ENCODE measurements at regions not wholly inside any gene's neighbourhood (a gene's known extent, or its start where the extent isn't known, plus 50 kb on each side); places are given as distances from the start of the nearest gene placed in this dataset.

GRCh38 chr18:30302181-30302580, 740.4 kb downstream of the DSC3 start:
- TF ChIP-seq CTCF (conservative IDR thresholded peaks at IDR 0.05; ENCODE audit: low read depth, low read length) = no peak
- TF ChIP-seq EZH2 (IDR thresholded peaks at IDR 0.05; ENCODE audit: borderline replicate concordance, low read depth, low read length, poor library complexity, severe bottlenecking) = no peak
- H3K4me3 ChIP-seq (ENCODE audit: low read depth, low read length, poor library complexity, severe bottlenecking) = no peak overlapping the region
- H3K36me3 ChIP-seq (ENCODE audit: insufficient read depth, low read length, poor library complexity, severe bottlenecking) = no peaks in the 10 kb centered on the region
- no peaks in the 10 kb centered on the region for H3K27me3 ChIP-seq (replicated peaks; ENCODE audit: insufficient read depth, low read depth, low read length, poor library complexity)
- intact Hi-C loops (cut with micrococcal nuclease; ENCODE audit: unreplicated experiment) = no loop called here
- H3K4me1 ChIP-seq (ENCODE audit: insufficient read depth, low read length, poor library complexity, severe bottlenecking) = no peaks in the 10 kb centered on the region
- H3K27ac ChIP-seq (ENCODE audit: low read depth, low read length, poor library complexity, severe bottlenecking) = no peak overlapping the region
- DNase-seq (ENCODE audit: low spot score) = no peak
- ChIA-PET POLR2A (ENCODE audit: low non-redundant PET) (no interaction called here), CTCF (no interaction called here)
- no peaks in the 10 kb centered on the region for H3K9me3 ChIP-seq (ENCODE audit: low read depth, low read length, poor library complexity, severe bottlenecking)
- BruUV-seq (replicated peaks) = no TSS peak

GRCh38 chr18:30298769-30299168, 743.8 kb downstream of the DSC3 start:
- no peaks in the 10 kb centered on the region for H3K27me3 ChIP-seq (replicated peaks; ENCODE audit: insufficient read depth, low read depth, low read length, poor library complexity)

GRCh38 chr18:30288662-30289414, 753.7 kb downstream of the DSC3 start:
- Histone ChIP-seq H3K4me1 (ENCODE audit: insufficient read depth, low read length, poor library complexity, severe bottlenecking) (no peaks in the 10 kb centered on the region), H3K9me3 (ENCODE audit: low read depth, low read length, poor library complexity, severe bottlenecking) (no peaks in the 10 kb centered on the region), H3K27ac (ENCODE audit: low read depth, low read length, poor library complexity, severe bottlenecking) (no peak overlapping the region), H3K27me3 (replicated peaks; ENCODE audit: insufficient read depth, low read depth, low read length, poor library complexity) (no peaks in the 10 kb centered on the region), H3K36me3 (ENCODE audit: insufficient read depth, low read length, poor library complexity, severe bottlenecking) (no peaks in the 10 kb centered on the region), H3K4me3 (ENCODE audit: low read depth, low read length, poor library complexity, severe bottlenecking) (no peak overlapping the region)
- no peak for DNase-seq (ENCODE audit: low spot score)
- no TSS peak for BruUV-seq (replicated peaks)
- intact Hi-C loops (cut with micrococcal nuclease; ENCODE audit: unreplicated experiment) = no loop called here
- POLR2A ChIA-PET (ENCODE audit: low non-redundant PET) = no interaction called here
- TF ChIP-seq EZH2 (IDR thresholded peaks at IDR 0.05; ENCODE audit: borderline replicate concordance, low read depth, low read length, poor library complexity, severe bottlenecking) = no peak
- TF ChIP-seq CTCF (conservative IDR thresholded peaks at IDR 0.05; ENCODE audit: low read depth, low read length) = no peak
- CTCF ChIA-PET = no interaction called here

More at GRCh38 chr18:30298769-30299168, 743.8 kb downstream of the DSC3 start:
- TF ChIP-seq CTCF (conservative IDR thresholded peaks at IDR 0.05; ENCODE audit: low read depth, low read length) (no peak), EZH2 (IDR thresholded peaks at IDR 0.05; ENCODE audit: borderline replicate concordance, low read depth, low read length, poor library complexity, severe bottlenecking) (no peak)
- ChIA-PET POLR2A (ENCODE audit: low non-redundant PET) (interaction anchor here (0.7 kb wide), 1 partner anchor 200 kb away, joined by 3 read pairs; no protein-coding TSS in a partner anchor), CTCF (no interaction called here)
- no peaks in the 10 kb centered on the region for H3K36me3 ChIP-seq (ENCODE audit: insufficient read depth, low read length, poor library complexity, severe bottlenecking)
- H3K27ac ChIP-seq (ENCODE audit: low read depth, low read length, poor library complexity, severe bottlenecking) = no peak overlapping the region
- no peaks in the 10 kb centered on the region for H3K4me1 ChIP-seq (ENCODE audit: insufficient read depth, low read length, poor library complexity, severe bottlenecking)
- DNase-seq (ENCODE audit: low spot score) = no peak
- H3K9me3 ChIP-seq (ENCODE audit: low read depth, low read length, poor library complexity, severe bottlenecking) = no peaks in the 10 kb centered on the region
- no peak overlapping the region for H3K4me3 ChIP-seq (ENCODE audit: low read depth, low read length, poor library complexity, severe bottlenecking)
- no TSS peak for BruUV-seq (replicated peaks)
- intact Hi-C loops (cut with micrococcal nuclease; ENCODE audit: unreplicated experiment) = no loop called here

Measured in A673 (cell line).